ENCODE measurements at regions not wholly inside any gene's neighbourhood (a gene's known extent, or its start where the extent isn't known, plus 50 kb on each side); places are given as distances from the start of the nearest gene placed in this dataset.

DNA sequence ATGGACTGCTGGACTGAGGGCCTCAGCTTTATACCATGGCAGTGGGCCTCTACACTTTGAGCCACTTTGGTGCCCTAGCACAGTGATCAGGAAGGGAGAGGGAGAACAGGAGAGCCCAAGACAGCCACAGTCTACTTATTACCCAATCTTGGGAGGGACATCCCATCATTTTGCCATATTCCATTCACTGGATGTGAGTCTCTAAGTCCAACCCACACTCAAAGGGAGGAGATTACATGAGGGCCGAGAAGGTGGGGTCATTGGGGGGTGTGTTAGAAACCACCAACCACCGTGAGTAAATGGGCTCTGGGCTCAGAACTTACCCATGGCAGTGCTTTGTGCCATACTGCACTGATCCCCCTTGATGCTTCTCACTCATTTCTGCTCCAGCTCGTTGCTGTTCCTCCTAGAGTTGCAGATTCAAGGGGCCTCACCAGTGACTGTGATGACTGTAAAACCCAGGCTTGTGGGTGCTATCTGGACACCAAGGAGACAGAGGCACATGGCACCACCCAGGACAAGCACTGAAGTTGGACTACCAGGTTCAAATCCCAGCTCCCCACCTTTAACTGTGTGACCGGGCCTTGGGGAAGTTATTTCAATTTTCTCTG is 97.6 kb upstream of the RAB6C start:
- DNase-seq: no peak

DNA sequence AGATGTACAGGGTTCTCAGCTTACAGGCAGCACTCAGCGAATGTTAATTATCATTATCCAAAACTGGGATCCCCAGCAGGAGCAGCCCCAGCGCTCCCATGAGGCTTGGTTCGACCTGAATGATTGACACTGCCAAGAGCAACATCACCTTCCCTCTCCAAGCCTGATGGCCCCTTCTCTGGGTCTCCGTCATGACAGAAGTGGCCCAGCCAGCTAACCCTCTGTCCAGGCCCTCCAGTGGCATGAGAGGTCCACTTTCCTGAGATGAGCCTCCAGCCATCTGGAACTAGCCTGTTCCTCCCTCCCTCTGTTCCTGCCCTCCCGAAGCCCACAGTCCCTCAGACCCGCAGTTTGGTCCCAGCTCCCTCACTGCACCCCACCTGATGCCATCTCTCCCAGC is 97.0 kb upstream of the RAB6C start:
- no peak for DNase-seq

DNA sequence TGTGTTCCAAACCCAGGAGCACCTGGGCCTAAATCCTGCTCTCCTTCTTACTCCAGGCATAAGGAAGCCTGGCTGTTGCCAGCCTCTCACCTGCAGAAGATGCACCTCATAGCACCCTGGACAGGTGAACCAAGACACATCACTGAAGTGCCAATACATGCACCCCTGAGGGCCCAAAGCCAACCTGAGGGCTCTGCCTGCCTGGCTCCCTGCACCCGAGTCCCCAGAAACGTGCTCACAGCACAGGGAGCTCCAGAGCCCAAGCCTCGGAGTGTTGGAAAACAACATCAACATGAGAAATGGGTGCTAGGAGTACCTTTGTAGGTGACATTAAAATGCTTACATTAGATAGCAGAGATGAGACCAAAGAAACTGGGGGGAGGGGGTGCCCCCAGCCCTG is 96.3 kb upstream of the RAB6C start:
- no peak for DNase-seq

DNA sequence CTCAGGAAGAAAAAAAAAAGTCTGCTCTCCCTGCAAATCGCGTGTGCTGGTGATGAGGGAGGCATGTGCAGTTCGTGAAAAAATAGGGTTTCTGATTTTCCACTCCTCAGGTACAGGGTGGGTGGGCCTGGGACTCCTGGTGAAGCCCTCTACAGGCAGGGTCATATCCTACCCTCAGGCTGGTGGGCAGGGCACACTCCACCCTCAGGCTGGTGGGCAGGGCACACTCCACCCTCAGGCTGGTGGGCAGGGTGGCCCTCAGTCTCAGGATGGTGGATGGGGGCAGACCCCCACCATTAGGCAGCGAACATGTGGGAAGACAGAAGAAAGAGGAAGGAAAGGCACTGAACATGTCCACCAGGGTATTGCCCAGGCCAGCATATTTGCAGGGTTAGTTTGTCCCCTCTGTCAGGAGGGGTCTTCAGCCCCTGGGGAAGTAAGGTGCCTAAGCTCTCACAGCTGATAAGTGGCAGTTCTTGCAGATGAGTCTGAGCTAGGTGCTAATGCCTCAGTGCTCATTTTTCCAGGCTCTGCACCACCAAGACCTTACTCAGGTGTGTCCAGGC is 95.2 kb upstream of the RAB6C start:
- DNase-seq: no peak

DNA sequence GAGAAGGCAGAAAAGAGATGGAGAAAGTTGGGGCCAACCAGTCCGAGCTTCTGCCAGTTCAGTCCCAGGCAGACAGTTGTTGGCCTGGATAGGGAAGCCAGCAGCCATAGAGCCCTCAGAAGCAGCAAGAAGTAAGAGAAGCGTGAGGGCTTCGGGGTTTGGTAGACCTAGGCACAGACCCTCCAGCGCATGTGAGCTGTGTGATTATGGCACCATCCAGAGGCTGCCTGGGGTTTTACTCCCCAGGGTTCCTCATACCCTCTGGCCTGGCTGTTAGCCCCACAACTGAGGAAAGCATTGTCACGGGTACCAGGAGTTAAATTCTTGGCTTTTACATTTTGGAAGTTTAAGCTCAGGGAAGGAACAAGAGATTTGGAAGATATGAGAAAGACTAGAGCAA is 93.7 kb upstream of the RAB6C start:
- DNase-seq: no peak

DNA sequence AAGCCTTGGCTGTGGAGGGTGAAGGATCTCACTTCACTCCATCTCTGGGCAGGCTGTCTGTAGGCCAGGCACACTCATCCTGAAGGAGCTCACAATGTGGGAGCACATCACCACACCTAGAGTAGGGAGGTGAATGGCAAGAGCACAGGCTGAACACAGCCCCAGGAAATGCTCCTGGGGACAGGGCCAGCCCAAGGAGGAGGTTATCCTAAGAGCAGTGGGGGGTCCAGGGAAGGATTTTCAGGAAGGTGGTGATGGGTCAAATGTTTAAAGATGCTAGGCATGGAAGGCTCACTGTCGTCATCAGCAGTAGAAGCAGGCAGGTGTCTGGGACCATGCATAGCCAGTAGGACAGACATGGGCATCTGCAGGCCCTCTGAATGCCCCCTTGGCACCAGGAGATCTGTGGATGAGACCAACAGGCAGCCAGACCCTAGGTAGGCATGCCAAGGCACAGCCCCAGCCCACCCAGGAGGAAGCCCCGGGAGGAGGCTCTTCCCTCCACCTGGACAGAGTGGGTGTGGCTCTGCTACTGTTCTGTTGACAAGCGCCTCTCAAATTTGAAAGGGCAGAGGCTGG is 91.7 kb upstream of the RAB6C start:
- DNase-seq: no peak

DNA sequence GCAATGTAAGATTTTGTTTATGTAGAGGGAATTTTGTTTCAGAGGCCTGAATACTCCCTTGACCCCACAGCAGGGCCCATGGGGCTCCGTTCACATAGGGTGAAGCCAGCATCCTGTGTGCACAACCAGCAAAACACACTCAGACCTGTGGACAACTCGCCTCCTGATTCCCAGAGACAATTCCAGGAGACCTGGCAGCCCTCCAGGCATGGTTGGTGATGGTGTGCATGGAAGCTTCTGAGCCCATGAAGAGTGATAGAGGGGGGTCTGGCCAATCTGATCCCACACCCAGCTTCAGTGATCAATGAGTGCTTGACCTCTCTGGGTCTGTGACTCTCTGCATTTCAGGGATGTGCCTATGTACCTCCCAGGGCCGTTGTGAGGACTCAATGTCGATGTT is 91.0 kb upstream of the RAB6C start:
- DNase-seq: no peak

DNA sequence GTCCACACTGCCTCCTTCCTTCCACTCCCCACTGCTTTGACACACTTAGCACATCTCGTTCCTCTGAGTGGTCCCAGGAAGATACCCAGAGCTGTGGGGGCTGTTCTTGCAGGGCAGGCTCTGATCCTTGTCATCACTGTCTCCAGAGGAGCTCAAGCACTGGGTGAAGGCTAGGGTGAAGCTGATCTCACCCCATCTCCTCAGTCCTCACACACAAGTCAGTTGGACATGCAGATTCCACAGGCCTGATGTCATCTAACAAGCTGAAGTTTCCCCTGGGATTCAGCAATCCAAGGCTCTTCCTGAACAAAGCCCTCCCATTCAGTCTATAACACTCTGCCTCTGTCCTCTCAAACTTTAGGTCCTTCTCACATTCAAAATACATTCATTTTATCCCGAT is 90.6 kb upstream of the RAB6C start:
- no peak for DNase-seq

DNA sequence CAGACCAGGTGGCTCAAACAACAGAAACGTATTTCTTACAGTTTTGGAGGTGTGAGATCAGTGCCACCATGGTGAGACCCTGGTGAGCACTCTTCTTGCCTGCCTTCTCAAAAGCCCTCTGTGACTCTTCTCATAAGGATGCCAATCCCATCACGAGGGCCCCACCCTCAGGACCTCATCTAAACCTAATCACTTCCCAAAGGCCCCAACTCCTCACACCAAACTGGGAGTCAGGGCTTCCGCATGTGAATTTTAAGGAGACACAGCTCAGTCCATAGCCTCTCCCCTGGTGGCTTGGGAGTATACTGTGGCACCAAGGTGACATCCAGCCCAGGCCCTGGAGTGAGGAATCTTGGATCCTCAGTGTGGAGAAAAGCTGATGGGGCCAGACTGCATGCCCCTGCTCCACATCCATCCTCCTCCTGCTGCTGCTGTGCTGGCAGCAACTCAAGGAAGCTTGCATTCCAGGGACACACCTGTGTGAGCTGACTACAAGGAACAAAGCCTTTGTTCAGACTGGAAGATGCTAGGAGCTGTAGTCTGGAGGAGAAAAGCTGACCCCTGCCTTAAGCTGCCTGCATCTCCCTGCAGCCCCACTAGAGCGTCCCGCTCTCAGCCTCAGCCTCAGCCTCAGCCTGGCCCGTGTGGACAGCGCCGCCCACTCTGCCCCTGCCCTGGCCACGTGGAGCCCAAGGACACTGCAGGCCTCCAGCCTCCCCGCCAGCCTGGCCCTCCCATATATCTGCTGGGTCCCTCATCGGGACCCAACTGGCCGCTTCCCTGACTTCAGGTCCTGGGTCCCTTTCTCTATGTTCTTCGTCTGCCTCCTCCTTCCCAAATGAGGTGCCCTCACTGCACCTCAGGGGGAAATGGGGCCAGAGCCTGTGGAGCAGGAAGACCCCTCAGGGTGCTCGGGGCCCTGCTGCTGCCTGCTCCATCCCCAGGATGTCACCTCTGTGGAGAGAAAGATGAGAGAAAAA is 87.8 kb upstream of the RAB6C start:
- no peak for DNase-seq

DNA sequence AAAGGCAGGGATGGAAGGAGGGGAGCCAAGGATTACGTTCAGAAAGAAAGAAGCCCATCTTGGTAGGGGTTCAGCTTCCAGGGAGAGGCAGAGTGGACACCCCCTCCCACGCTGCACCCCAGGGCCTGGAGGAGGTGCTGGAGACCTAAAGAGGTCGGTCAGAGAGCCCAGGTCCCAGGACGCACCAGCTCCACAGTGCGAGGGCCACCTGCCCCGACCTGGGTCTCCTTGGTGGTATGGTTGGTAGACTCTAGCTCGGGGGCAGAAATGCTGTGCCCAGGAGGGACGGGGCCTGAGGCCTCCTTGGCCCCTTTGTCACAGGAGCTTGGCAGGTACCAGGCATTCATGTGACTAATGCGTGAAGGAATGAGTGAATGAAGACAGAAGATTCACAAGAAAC is 87.1 kb upstream of the RAB6C start:
- DNase-seq: no peak

DNA sequence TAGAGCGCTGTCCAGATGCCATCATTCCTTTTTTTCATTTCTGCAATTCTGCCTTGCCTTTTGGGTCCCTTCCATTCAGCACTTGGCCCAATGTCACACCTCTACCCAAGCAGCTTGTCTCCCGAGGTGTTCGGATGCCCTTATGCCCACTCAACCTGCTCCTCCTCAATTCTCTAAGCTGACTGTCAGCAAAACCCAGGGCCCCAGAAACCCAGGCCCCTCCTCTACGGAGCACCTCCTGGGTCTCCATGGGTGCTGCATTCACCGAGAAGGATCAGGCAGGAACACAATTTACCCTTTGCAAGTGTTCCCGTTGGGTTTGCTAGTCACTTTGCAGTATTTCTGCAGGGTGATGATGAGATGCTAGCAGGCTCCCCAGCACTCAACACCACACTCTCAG is 86.7 kb upstream of the RAB6C start:
- DNase-seq: no peak

DNA sequence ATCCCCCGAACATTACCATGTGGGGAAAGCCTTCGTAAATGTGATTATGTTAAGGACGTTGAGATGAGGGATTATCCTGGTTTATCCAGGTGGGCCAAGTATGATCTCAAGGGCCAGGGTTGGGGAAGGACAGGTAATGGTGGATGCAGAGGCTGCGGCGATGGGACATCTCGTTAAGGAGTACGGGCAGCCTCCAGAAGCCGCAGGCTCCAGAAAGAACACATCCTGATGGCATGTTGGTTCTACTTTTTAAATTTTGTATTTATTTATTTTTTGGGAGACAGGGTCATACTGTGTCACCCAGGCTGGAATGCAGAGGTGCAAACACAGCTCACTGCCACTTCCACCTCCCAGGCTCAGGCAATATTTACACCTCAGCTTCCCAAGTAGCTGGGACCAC is 86.2 kb upstream of the RAB6C start:
- no peak for DNase-seq

DNA sequence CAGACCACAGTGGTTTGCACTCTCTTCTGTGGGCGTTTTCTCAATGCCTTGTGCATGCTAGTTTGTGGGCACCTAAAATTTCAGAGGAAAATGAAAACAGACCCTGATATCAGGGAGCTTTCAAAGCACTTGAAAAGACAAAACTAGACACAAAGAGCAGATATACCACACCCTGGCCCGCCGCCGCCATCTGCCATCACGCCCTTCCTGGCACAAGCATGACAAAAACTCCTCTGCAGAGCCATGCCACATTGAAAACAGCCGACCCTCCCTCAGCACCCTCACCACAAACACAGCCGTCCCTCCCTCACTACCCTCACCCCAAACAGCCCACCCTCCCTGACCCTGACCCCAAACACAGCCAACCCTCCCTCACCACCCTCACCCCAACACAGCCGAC is 84.8 kb upstream of the RAB6C start:
- DNase-seq: no peak

DNA sequence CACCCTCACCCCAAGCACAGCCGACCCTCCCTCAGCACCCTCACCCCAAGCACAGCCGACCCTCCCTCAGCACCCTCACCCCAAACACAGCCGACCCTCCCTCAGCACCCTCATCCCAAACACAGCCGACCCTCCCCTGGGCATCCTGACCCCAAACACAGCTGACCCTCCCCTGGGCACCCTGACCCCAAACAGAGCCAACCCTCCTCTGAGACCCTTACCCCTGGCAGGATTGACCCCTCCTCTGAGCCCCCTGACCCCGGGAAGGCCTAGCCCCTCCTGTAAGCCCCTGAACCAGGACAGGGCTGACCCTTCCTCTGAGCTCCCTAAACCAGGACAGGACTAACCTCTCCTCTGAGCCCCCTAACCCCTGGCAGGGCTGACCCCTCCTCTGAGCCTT is 84.4 kb upstream of the RAB6C start:
- no peak for DNase-seq

DNA sequence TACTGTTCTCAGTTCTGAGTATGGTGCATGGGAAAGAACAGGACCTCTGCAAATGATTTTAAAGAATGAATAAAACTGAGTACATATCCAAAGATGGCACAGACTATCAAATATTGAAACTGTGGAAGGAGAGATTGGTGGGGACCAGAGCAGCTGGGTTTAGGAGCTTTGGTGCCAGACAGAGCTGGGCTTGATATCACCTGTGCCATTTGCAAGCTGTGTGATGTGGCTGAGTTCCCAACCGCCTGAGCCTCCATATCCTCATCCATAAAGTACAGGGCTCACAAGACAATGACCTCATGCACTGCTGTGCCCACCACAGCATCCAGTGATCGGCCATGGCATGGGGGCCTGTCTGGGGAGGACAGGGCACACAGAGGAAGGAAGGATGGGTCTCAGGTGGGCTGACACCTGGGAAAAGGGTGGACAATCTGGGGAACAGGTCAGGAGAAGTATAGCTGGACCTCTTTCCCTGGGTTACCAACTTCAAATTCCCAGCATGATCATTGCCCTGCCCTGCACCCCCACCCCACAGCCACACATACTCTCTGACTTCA is 83.9 kb upstream of the RAB6C start:
- no peak for DNase-seq

DNA sequence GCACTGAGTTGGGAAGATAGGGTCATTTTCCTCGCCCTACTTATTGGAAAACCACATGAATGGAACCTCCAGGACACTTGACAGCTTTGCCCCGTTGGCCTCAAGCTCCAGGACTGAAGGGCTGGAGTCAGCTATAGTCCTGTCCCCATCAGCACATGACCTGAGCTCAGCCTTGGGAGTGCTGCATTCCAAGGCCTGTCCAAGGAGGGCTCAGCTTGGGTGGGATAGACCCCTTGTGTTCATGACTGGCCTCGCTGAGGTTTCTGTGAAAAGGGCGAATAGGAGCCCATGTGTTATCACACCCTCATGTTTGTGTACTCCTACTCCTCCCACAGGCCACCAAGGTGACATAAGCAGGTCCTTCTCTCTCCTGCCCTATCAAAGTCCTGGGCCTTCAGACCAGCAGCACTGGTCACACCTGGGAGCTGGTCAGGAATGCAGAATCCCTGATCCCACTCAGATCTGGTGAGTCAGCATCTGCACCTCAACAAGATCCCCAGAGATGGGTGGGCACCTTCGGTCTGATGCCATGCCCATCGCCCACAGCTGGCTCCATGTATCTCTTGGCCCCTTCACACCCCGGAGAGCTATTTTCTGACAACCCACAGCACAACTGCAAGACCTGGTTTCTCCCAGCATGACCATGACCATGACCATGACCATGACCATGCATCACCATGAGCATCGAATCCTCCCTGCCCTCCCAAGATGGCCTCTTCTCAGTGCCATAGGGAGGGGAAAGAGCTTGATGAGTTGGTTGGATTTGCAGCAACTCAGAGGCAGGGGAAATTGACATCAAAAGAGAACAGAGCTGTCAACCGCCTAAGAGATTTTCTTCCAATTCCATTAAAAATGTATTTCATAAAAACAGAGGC is 83.0 kb upstream of the RAB6C start:
- no peak for DNase-seq

DNA sequence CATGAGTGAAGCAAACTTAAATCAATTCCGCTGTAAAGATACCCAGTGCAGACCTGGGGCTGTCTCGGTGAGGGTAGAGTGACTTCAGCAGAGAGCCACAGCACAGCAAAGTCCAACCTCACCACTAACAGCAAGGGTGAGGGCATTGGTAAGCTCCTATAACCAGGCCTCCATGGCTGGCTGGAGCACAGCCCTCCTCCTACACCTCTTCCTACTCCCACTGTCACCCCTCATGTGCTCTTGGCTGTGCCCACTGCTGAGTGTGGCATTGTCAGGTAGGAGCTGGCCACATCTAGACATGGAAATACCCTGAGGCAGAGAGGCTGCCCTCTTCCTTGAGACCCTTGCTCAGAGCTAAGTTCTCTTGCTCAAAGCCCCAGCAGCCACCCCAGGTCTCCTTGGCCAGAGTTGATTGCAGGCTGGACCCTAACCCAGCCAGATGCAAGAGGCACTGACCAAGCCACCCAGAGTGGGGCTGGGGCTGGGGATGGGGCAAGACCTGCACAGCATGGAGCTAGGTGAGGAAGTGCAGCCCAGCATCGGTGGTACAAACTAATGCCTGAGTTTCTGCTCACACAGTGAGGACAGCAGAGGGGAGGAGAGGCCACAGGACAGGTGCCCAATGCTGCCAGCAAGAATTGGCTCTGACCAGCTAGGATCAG is 77.6 kb upstream of the RAB6C start:
- no peak for DNase-seq

DNA sequence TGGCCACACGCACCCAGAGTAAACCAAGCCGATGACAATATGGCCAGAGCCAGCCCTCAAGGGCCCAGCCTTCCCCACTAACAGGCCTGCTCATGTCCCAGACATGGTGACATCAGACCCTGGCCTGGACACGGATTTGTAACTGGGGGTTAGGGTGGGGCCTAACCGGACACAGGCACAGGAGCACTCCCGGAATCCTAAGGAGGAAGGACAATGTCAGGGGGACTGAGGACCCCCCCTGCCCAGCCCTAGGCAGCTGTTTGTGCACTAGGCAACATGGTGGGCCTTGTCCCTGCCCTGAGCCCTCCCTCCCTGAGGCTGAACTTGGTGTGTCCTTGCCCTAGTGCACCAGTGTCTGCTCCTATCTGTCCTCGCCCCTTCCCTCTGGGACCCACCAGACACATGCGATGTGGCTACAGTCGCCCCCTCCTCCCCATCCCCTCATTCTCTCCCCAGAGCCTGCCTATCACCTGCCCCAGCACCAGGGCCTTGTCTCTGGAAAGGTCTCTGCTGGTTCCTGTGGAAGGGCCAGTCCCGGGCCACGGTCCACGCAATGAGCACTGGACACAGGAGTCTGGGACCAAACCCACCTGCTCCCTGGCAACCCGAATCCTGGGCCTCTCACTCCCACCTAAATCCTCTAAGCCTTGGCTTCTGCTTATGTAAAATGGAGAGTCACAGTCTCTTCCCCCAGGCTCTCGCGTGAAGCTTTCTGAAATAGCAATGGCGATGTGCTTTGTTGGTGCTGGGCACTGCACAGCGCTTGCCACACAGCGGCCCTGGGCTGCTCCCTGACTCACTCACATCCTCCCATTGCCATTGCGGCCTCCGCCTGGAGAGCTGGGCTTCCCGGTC is 76.5 kb upstream of the RAB6C start:
- no peak for DNase-seq

DNA sequence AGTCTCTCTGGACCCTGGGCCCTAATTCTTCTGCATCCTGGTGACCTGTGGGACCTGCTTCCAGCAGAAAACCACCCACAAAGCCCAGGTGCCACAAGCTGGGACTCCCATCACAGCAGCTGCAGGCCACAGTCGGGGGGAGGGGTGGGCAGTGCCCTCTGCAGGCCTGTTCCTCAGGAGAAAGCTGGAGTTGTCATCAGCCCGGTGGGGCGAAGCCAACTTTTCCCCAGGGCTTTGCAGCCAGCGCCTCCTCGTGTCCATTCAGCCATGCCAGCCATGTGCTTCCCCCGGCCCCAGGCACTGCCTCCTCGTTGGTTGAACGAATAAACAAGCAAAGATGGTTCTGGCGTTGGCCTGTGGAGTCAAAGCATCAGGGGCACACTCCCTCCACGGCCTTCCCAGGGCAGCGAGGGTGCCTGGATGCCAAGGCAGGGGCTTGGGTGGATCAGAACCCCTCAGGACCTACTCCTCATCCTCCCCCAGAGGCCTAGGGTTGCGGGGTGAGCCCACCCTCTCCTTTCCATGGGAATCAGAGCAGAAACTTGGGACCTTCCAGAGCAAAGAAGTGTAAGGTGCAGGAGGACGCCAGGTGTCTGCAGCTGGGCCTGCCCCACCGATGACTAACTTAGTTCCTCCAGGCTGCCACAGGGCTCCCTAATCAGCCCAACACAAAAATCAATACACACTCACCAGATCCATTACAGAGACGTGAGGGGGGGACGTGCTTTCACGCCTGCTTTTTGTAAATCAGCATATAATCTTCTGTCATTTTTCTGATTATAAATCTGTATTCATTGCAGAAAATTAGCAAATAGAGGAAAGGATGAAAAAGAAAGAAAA is 75.7 kb upstream of the RAB6C start:
- no peak for DNase-seq

Measured in NCI-H510A treated with DMSO at 0.1 percent for 48 hours (cell line).